ENCODE measurements at regions not wholly inside any gene's neighbourhood (a gene's known extent, or its start where the extent isn't known, plus 50 kb on each side); places are given as distances from the start of the nearest gene placed in this dataset.

DNA sequence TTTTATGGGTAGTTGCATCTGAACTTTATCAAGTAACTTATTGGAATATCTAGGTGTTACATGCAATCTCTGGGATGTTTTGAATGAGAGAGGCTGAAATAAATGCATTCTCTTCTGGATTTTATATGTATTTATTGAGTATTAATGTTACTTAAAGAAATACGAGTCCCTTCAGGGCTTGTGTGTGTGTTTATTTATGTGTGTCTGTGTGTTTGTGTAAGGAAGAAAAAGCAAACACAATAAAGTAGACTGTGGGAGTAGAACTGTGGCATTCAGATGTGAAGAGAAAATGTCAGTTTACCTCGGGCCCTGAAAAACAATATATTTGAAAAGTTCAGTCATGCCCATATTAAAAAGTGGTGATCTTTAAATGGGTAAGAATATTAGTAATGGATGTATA, 250.5 kb downstream of the RPL10L start:
- DNase-seq: no peak
- Histone ChIP-seq H3K27me3 (replicated peaks; ENCODE audit: insufficient read depth) (no peaks in the 10 kb centered on the region), H3K4me2 (ENCODE audit: unreplicated experiment) (no peak overlapping the region), H2AFZ (no peak overlapping the region), H3K79me2 (ENCODE audit: insufficient read depth) (no peaks in the 10 kb centered on the region), H3K4me3 (no peak overlapping the region), H3K27ac (no peak overlapping the region), H3K9ac (no peak overlapping the region), H3K9me2 (ENCODE audit: insufficient read depth) (0 out of 2 replicates have a peak, but pooled peaks cover 2% of the 10 kb centered on the region), H4K20me1 (ENCODE audit: insufficient read depth) (no peaks in the 10 kb centered on the region), H3K4me1 (ENCODE audit: insufficient read depth) (no peaks in the 10 kb centered on the region), H3F3A (ENCODE audit: insufficient read depth) (no peaks in the 10 kb centered on the region), H3K9me3 (ENCODE audit: low read depth) (no peaks in the 10 kb centered on the region), H3K36me3 (ENCODE audit: low read depth) (no peaks in the 10 kb centered on the region)
- 8 to 14% methylated on average over 2 of the region's 2 CpGs for WGBS, 2 experiments (ENCODE audit: low coverage in 1 of 2, low lambda C conversion rate in 2 of 2, missing lambda C conversion rate in 2 of 2)
- in situ Hi-C loops (cut with MboI): no loop called here
- TF ChIP-seq EZH2 (IDR thresholded peaks at IDR 0.05; ENCODE audit: insufficient read depth, poor library complexity, severe bottlenecking) (no peak), EZH2phosphoT487 (IDR thresholded peaks at IDR 0.05; ENCODE audit: insufficient read depth, low read depth) (no peak)

- TF ChIP-seq EZH2phosphoT487 (IDR thresholded peaks at IDR 0.05; ENCODE audit: insufficient read depth, low read depth) (no peak), EZH2 (IDR thresholded peaks at IDR 0.05; ENCODE audit: insufficient read depth, poor library complexity, severe bottlenecking) (no peak)
- in situ Hi-C loops (cut with MboI): no loop called here
- H3K4me2 ChIP-seq (ENCODE audit: unreplicated experiment): no peak overlapping the region
Observed at GRCh38 chr14:46399049-46399448, 252.5 kb downstream of the RPL10L start.

GRCh38 chr14:46384611-46385010, 267.0 kb downstream of the RPL10L start:
- no peak for TF ChIP-seq EZH2 (IDR thresholded peaks at IDR 0.05; ENCODE audit: insufficient read depth, poor library complexity, severe bottlenecking)
- no peak for TF ChIP-seq EZH2phosphoT487 (IDR thresholded peaks at IDR 0.05; ENCODE audit: insufficient read depth, low read depth)
- Histone ChIP-seq H3K27me3 (replicated peaks; ENCODE audit: insufficient read depth) (no peaks in the 10 kb centered on the region), H3K9me3 (ENCODE audit: low read depth) (peaks cover 6% of the 10 kb centered on the region), H3K36me3 (ENCODE audit: low read depth) (no peaks in the 10 kb centered on the region), H3K4me2 (ENCODE audit: unreplicated experiment) (no peak overlapping the region), H2AFZ (no peak overlapping the region), H3K4me1 (ENCODE audit: insufficient read depth) (no peaks in the 10 kb centered on the region), H3K9me2 (ENCODE audit: insufficient read depth) (no peaks in the 10 kb centered on the region), H3F3A (ENCODE audit: insufficient read depth) (no peaks in the 10 kb centered on the region), H3K4me3 (no peak overlapping the region), H4K20me1 (ENCODE audit: insufficient read depth) (no peaks in the 10 kb centered on the region), H3K27ac (no peak overlapping the region), H3K79me2 (ENCODE audit: insufficient read depth) (no peaks in the 10 kb centered on the region), H3K9ac (no peak overlapping the region)
- in situ Hi-C loops (cut with MboI): no loop called here
- WGBS, 2 experiments (ENCODE audit: low coverage in 1 of 2, low lambda C conversion rate in 2 of 2, missing lambda C conversion rate in 2 of 2): 57 to 63% methylated on average over 10 of the region's 10 CpGs
- DNase-seq: no peak

More at GRCh38 chr14:46399049-46399448, 252.5 kb downstream of the RPL10L start:
- no peak overlapping the region for H3K9ac ChIP-seq
- no peaks in the 10 kb centered on the region for H3K4me1 ChIP-seq (ENCODE audit: insufficient read depth)
- DNase-seq: no peak
- no peaks in the 10 kb centered on the region for H3K9me3 ChIP-seq (ENCODE audit: low read depth)
- no peak overlapping the region for H3K27ac ChIP-seq
- WGBS, 2 experiments (ENCODE audit: low coverage in 1 of 2, low lambda C conversion rate in 2 of 2, missing lambda C conversion rate in 2 of 2): 37 to 40% methylated on average over 5 of the region's 5 CpGs
- no peaks in the 10 kb centered on the region for H3K27me3 ChIP-seq (replicated peaks; ENCODE audit: insufficient read depth)
- H4K20me1 ChIP-seq (ENCODE audit: insufficient read depth): no peaks in the 10 kb centered on the region
- H3K4me3 ChIP-seq: no peak overlapping the region
- H2AFZ ChIP-seq: no peak overlapping the region
- 0 out of 2 replicates have a peak, but pooled peaks cover 3% of the 10 kb centered on the region for H3K9me2 ChIP-seq (ENCODE audit: insufficient read depth)
- no peaks in the 10 kb centered on the region for H3K36me3 ChIP-seq (ENCODE audit: low read depth)
- H3F3A ChIP-seq (ENCODE audit: insufficient read depth): no peaks in the 10 kb centered on the region
- no peaks in the 10 kb centered on the region for H3K79me2 ChIP-seq (ENCODE audit: insufficient read depth)

- no peaks in the 10 kb centered on the region for H3K36me3 ChIP-seq (ENCODE audit: low read depth)
- DNase-seq: no peak
- no peaks in the 10 kb centered on the region for H4K20me1 ChIP-seq (ENCODE audit: insufficient read depth)
- no peaks in the 10 kb centered on the region for H3K9me2 ChIP-seq (ENCODE audit: insufficient read depth)
- no peak overlapping the region for H3K4me3 ChIP-seq
- peaks cover 6% of the 10 kb centered on the region for H3K9me3 ChIP-seq (ENCODE audit: low read depth)
- 9 to 11% methylated on average over 2 of the region's 2 CpGs for WGBS, 2 experiments (ENCODE audit: low coverage in 1 of 2, low lambda C conversion rate in 2 of 2, missing lambda C conversion rate in 2 of 2)
- in situ Hi-C loops (cut with MboI): no loop called here
- H3F3A ChIP-seq (ENCODE audit: insufficient read depth): no peaks in the 10 kb centered on the region
- no peaks in the 10 kb centered on the region for H3K27me3 ChIP-seq (replicated peaks; ENCODE audit: insufficient read depth)
- no peak overlapping the region for H3K4me2 ChIP-seq (ENCODE audit: unreplicated experiment)
- no peak overlapping the region for H3K27ac ChIP-seq
- H3K79me2 ChIP-seq (ENCODE audit: insufficient read depth): no peaks in the 10 kb centered on the region
- H3K4me1 ChIP-seq (ENCODE audit: insufficient read depth): no peaks in the 10 kb centered on the region
- no peak overlapping the region for H3K9ac ChIP-seq
- H2AFZ ChIP-seq: no peak overlapping the region
- no peak for TF ChIP-seq EZH2 (IDR thresholded peaks at IDR 0.05; ENCODE audit: insufficient read depth, poor library complexity, severe bottlenecking)
- no peak for TF ChIP-seq EZH2phosphoT487 (IDR thresholded peaks at IDR 0.05; ENCODE audit: insufficient read depth, low read depth)
Observed at GRCh38 chr14:46381674-46382073, 269.9 kb downstream of the RPL10L start.

- in situ Hi-C loops (cut with MboI): no loop called here
- WGBS, 2 experiments (ENCODE audit: low coverage in 1 of 2, low lambda C conversion rate in 2 of 2, missing lambda C conversion rate in 2 of 2): 39 to 44% methylated on average over 5 of the region's 5 CpGs
Observed at GRCh38 chr14:46378248-46378647, 273.3 kb downstream of the RPL10L start.

More at GRCh38 chr14:46378248-46378647, 273.3 kb downstream of the RPL10L start:
- Histone ChIP-seq H2AFZ (no peak overlapping the region), H3K9ac (no peak overlapping the region), H3K9me3 (ENCODE audit: low read depth) (peaks cover 6% of the 10 kb centered on the region), H3K4me3 (no peak overlapping the region), H4K20me1 (ENCODE audit: insufficient read depth) (no peaks in the 10 kb centered on the region), H3K4me2 (ENCODE audit: unreplicated experiment) (no peak overlapping the region), H3K9me2 (ENCODE audit: insufficient read depth) (no peaks in the 10 kb centered on the region), H3K27ac (no peak overlapping the region), H3F3A (ENCODE audit: insufficient read depth) (no peaks in the 10 kb centered on the region), H3K79me2 (ENCODE audit: insufficient read depth) (no peaks in the 10 kb centered on the region), H3K36me3 (ENCODE audit: low read depth) (no peaks in the 10 kb centered on the region), H3K4me1 (ENCODE audit: insufficient read depth) (no peaks in the 10 kb centered on the region), H3K27me3 (replicated peaks; ENCODE audit: insufficient read depth) (no peaks in the 10 kb centered on the region)
- DNase-seq: no peak
- TF ChIP-seq EZH2phosphoT487 (IDR thresholded peaks at IDR 0.05; ENCODE audit: insufficient read depth, low read depth) (no peak), EZH2 (IDR thresholded peaks at IDR 0.05; ENCODE audit: insufficient read depth, poor library complexity, severe bottlenecking) (no peak)
